Mucosa of gallbladder (tissue), 1 donor: ENCODE measurements at regions not wholly inside any gene's neighbourhood (a gene's known extent, or its start where the extent isn't known, plus 50 kb on each side); places are given as distances from the start of the nearest gene placed in this dataset.
A peak's percentile ranks its signal among the peaks of the same experiment; 100 is the strongest.

Experiments used
- DNase-seq: peaks from one replicate; pipeline ENCODE4 v3.0.0-alpha.2; 2020; ENCODE audit warnings: low spot score
- donor health status: DM: no; HTN: no; CAD: no.

DNA sequence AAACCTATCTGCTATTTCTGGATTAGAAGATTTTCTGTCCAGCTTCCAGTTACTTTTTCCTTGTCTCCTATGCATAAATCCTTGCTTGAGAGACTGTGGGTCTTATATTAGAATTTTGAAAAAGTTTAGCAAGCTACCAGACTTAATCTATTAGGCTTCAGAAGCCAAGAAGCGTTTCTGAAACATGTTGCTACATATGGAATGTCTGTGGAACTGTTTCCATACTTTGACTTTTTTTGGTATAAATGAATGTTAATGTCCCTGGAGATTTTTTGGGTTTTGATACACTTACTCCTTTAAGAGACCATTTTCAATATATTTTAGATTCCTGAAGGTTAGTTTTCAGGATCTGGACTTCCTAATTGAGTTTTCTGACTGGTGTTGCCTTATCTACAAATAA lies 191.4 kb upstream of the SGCD start:
- no peak for DNase-seq

DNA sequence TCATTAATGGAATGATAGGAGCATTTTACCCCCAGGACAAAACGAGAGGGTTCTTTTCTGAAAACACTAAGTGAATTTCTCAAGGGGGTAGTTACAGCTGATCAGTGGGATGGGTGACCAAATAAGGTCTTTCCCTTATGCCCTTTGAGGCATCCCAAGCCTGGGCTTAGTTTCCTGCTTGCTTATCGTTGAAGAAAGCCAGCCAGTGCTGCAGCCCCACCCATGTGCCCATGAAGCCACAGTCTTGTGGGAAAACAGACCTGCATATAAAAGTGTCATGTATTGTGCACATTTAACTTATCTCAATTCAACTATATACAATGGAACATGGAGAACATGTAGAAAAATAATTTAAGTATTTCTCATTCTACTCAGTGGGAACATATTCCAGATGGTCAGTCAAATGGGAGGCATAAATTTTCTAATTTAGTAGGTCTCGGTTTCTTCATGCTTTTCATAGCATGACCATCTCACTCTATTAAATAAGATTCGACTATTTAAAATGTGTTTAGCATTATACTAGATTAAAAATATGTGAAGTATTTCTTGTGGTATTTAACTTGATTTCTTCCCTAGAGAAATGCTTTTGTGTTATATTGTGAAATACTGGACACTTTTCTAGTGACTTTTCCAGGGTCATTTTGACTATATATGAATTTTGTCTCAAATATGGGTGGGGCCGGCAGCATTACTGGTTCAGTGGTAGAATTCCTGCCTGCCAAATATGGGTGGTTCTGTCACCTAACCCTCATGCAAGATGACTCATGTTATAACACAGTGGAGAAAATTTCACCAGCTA lies 189.7 kb upstream of the SGCD start:
- DNase-seq: no peak

DNA sequence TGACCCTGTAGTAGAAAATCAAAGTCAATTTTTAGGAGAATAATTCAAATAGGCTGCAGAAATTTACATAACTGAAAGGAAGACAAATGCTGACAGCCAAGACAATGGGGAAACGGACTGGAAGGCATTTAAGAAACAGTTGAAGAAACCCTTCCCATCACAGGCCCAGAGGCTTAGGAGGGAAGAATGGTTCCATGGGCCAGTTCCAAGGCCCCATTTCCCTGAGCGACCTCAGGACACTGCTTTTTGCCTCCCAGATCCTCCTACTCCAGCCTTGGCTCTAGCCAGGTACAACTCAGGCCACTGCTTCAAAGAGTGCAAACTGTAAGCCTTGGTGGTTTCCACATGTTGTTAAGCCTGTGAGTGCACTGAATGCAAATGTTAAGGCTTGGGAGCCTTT lies 184.1 kb upstream of the SGCD start:
- no peak for DNase-seq

DNA sequence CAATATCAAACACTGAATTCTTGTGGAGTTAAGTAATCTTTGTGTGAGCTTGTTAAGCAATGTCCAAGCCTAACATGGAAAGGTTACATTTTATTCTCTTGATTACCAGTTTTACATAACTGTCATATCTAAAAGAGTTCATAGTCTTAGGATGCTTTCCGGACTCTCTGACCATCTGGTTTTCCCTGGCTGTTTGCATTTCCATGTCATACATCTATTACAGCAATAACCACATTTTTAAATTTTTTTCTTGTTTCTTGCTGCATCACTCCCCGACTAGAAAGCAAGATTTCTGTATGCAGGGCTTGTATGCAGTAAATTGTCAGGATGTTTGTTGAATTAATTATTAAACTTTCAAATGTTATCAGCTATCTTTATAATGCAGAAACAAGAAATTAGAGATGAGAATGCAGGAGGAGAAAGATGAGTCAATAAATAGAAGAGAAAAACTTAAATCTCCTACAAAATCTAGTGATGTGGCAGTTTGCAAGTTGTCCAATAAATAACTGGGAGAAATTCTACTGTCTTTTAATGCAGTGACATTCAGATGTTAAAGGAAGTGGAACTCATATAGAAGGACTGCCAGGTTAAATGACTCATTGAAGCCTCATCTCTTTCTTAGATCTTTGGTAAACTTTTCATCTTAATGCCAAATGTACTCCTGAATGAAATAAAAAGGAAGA lies 179.6 kb upstream of the SGCD start:
- no peak for DNase-seq

DNA sequence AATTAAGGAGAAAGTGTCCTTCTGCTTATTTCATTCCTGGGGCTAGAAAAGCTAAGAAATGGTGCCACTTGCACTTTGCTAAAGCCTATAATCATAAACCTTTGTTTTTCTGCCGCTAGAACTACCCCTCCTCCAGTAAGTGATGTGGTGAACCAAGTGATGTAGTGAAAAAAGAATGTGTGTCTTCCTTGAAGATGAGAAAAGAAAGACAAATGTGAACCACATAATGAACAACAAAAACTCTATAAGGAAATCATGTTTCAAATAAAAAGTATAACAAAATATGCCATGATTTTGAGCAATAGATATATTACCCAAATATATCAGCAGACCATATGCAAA lies 179.0 kb upstream of the SGCD start:
- DNase-seq: no peak

DNA sequence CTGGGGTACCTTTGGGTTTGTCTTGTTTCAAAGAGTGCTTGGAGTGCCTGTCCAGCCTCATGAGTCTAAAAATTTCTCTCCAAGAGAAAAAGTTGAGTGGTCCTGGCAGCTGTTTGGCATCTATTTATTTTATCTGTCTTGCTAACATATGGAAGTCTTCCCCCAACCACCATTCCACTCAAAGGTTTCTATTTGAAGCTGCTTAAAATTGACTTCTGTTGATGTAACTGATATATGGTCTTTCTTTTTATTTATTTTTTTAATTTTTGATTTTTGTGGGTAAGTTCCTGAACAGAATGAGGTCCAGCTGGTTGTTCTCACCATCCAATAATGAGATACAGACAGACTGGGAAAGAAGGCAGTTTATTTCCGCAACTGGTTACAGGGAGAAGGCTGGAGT lies 178.7 kb upstream of the SGCD start:
- no peak for DNase-seq

DNA sequence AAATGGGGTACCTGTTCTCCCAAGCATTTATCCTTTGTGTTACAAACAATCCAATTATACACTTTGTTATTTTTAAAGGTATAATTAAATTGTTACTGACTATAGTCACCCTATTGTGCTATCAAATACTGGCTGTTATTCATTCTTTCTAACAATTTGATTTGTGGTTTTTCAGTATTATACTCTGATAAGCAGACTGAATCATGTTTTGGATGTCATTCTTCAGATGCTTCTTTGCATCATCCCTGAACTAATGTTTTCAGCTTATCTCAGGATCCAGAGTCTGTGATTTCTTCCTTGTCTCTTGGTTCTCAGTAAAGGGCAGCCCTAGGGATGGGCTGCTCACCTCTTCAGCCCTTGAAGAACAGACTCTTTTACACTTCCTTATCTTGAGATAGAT lies 177.8 kb upstream of the SGCD start:
- no peak for DNase-seq

DNA sequence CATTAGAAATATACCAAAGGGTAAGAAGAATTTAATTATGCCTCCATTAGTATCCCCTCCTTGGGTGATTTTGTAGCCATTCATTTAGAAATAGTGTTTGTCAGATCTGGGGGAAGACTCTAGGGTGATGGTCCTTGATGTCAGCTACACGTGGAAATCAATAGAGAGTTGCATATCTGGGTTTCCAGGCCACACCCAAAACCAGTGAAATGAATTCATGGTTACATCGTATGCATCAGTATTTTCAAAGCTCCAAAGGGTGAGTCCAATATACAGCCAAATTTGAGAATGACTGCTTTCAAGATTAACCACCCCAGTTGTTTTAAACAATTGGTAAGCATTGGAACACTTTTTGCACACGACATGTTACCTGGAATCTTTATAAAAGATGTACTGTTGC lies 173.4 kb upstream of the SGCD start:
- DNase-seq: no peak

DNA sequence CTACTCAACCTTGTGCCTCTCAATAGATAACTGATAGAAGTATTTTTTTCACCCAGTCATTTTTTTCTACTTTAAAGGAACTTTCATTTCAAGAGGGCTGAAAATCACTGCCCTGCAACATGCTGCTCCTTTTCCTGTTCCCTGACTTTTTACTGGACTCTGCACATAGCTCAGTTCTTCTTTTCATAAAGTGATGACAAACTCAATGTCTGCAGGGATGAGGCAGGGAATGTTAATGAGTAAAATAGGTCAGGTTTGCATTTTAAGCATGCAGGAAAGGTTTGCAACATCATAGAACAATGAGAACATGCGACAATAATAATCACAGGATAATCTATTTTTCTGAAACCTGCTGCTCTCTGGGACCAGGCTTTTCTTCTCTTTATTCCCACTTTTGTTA lies 172.2 kb upstream of the SGCD start:
- DNase-seq: no peak

DNA sequence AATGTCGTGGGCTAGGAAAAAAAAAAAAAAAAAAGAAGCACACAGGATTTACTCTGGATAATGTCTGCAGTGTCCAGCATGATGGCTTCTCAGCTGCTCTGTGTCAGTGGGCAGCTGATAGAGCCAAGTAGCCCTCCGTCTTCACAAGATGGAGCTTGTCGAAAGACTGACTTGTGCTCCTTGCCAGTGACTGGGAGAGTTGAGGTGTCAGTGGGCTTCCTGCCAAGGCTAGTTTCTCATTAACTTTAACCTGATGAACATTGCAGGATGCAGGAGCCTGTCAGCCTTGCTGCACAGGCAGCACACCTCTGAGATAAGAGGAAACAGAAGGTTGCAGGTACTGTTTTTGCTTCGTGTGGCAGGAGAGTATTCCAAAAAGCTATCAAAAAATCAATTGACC lies 171.4 kb upstream of the SGCD start:
- DNase-seq: peak; percentile 86

DNA sequence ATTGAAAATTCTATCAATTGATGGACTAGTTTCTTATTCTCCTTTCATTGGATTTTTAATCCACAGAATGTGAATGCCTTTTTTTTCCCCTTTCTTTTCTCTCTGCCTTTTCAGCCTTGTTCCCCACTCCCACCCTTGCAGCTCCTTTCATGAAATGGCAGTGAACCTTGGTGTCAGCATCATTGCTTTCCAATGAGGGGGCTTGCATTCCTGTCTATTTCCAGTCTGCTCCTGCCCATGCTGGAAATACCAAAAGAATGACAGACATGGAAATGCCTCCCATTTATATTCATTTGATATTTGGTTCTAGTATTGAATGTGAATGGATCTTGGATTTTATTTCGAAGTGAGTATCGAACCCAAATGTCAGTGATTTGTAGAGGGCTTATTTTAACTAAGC lies 162.7 kb upstream of the SGCD start:
- DNase-seq: no peak

DNA sequence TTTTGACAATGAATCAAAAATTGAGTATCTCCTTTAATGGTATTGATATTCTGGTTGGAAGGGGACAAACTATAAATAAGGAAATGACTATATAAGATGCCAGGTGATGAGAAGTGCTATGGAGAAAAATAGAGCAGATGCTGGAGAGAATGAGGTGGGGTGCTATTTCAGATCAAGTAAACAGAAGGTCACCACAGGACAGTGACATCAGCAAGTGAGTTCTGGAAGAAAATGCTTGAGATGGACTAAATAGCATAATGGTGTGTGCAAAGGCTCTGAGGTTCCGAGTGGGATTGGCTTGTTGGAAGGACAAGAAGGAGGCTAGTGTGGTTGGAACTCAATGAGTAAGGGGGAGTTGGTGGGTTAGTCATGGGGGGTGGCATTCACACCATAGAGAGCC lies 157.5 kb upstream of the SGCD start:
- DNase-seq: no peak

DNA sequence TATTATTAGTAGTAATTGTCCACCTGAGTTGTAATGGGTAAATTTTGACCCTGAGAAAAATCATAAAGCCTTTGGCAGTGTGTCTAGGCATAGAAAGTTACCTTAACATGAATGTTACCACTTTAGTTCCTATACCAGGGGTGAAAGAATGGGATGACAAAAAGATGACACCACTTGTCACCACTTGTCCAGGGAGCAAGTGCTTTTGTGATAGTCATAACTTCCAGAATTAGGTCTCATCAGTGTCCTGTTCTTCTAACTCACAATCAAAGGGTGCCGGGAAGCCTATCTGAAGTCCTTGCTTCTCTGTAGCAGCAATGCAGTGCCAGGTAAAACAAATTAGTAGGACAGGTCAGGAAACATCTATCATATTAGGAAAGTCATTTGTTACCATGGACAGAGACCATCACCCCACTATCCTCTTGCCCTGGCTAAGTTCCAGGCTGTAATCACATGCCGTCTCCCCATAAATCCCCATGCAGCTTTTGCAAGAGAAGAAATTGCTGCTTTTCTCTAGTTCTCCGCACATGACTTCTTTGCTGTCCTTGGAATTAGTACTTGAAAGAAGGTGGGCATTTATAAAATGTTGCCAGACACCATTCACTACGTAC lies 156.5 kb upstream of the SGCD start:
- no peak for DNase-seq

DNA sequence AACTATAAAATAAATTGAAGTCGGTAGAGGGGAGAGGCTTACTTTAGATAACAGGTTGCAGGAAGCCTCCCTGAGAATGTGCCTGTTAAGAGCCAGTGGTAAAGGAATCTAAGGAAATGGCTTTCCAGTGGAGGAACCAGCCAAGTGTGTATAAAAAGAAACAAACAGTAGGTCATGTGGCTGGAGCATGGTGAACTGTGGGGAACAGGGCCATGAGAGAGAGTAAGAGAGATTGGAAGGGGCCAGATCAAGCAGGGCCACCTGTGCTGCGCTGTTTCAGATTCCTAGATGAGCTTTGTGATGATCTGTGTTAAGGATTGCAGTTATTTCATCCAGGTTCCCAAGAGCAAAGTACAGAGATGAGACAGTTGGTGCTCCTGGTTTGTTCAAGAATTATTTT lies 152.7 kb upstream of the SGCD start:
- DNase-seq: no peak

DNA sequence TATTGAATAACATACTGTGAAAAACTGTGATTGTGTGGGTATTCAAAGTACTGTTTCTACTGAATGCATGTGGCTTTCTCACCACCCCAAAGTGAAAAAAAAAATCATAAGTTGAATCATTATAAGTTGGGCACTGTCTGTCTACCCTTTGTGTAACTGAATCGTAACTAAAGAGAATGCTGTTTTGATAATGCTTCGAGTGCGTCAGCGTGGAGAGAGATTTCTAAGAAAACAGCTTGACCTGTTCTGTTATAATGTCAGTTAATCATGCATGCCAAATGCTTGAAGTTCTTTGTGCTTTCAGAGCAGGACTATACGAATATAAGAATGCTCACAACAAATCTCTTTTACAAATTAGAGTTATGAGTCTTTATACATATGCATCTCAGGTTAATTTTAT lies 148.8 kb upstream of the SGCD start:
- DNase-seq: no peak

DNA sequence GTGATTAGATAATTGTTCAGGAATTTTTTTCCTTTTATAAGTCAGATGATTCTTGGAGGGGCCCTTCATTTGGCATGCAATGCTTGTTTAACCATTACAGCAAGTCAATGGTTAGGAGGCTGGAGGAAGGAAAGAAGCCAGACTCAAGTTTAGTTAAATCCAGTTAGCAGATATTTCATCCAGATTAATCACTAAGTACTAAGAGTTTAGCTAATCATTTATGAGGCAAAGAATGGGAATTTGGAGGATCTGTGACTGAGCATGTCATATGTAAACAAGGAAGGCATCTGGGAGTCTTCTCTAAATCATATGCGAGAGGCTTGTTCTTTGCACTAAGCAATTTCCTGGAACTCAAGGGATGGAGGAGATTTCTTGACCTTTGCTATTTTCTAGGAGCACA lies 145.3 kb upstream of the SGCD start:
- DNase-seq: peak; percentile 54

DNA sequence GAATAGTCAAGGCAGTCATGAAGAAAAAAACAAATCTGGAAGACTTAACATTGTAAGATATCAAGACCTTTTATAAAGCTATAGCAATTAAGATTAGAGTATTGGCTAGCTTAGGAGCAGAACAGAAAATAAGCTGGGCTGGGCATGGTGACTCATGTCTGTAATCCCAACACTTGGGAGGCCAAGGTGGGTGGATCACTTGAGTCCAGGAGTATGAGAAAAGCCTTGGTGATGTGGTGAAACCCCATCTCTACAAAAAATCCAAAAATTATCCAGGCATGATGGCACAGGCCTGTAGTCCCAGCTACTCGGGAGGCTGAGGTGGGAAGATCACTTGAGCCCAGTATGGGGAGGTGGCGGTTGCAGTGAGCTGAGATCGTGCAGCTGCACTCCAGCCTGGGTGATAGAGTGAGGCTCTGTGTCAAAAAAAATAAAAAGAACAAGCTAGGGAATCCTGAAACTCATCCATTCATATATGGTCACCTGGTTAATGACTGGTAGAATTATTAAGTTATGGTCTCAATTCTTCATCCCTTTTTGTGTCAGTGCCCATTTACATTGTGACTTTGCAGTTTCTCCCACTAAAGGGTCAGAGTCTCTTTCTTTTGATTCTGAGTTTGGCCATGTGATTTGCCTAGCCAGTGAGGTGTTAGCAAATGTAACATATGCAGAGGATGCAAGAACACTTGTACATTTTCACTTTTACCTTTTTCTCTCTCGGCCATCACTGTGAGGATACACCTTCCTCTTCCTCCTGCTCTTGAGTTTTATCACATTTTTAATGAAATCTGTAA lies 144.6 kb upstream of the SGCD start:
- DNase-seq: no peak

DNA sequence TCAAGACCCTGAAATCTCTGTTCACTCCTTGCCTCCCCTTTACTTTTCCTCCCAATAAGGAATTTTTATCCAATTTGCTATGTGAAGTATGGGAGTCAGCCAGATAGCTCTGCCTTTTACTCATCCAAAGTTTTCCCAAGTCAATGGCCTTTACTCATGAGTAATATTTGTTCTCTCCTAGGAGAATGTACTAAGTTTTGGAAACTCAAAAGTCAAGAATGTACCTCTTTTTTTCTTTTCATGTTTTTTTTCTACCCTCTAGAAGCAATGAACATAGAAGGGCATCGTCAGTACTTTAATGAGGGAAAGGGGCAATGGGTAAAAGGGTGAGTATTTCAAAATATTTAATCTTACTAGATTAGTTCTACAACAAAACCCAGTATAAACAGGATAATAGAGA lies 140.2 kb upstream of the SGCD start:
- no peak for DNase-seq

DNA sequence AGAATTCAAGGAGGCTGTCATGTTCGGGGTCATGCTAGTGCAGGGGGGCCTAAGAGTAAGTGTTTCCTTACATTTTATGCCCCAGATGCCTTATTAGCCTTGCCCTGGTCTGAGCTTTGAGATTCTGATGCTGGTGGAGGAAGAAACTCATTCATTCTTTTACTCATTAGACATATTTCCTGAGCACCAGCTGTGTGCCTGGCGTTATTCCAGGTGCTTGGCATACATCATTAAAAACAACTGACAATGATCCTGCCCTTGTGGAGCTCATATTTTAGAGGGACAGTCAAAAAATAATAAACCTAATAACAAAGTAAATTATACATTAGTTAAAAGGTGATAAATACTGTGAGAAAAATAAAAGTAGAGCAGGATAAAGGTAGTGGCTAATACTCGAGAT lies 138.9 kb upstream of the SGCD start:
- no peak for DNase-seq

DNA sequence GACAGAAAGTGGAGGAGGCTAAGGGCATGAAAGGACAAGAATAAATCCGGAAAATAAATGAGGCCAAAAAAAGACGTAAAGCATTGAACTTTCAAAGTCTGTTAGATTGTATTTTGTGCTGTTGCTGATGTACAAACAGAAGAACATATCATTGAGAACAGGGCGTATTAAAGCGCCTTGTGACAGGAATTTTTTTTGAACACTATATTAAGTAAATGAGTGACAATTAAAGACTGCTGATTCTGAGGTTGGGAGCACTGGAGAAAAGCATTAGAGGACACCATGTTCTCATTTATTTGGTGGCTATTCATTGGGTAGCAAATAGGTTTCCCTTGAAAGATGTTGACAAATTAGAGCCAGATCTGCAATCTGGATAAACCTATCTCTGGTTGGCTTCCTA lies 137.3 kb upstream of the SGCD start:
- no peak for DNase-seq

DNA sequence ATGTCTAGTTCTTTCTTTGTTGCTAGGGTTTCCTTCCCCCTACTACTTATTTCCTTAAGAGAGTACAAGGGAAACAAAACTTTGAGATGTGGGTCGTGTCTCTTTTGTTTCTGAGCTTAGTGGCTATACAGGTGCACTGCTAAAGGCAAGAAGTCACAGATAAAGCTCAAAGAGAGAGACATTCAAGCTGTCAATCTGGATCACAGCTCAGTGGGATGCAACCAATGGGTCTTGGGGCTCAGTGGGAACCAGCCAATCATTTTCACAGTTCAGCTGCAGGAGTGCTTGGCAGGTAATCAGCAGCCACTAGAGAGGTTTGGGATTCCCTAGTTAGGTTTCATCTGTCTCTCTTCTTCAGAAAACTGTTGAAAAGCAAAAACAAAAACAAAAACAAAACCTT lies 135.4 kb upstream of the SGCD start:
- no peak for DNase-seq

DNA sequence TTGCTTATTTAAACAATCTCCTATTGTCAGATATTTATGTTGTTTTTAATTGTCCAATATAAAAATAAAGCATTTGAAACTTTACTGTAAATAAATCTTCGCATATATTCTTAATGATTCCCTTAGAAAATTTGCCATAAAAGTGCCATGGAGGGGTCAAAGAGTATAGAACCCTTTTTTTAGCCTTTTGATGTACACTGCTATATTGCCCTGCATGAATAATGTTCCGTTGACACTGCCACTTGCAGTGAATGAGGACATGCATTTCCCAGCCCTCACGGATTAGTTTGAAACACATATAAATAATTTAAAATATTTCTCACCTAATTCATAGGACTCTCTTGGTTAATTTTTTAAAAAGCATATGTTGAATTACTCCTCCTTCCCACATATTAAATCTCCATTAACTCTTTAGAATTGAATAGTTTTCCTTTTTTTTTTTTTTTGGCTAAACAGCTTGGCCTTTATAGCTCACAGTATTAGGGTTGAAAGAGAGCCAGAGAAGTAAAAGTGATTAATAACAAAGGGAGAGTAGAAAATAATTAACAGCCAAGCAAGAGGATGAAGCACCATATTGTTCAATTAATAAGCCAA lies 129.8 kb upstream of the SGCD start:
- no peak for DNase-seq
